Muscle of back (tissue), 3 donors: ENCODE measurements at regions not wholly inside any gene's neighbourhood (a gene's known extent, or its start where the extent isn't known, plus 50 kb on each side); places are given as distances from the start of the nearest gene placed in this dataset.
"Not testable (repeated sequence)": the region's sequence is repeated elsewhere in the genome, so short reads cannot be mapped to it uniquely, and the experiment has no call there.

Experiments used
- DNase-seq, 3 donors: peaks; one replicate each; pipeline versions ENCODE4 v3.0.0 to v3.0.0-alpha.2; 2013

- no peak for DNase-seq
Measured at GRCh38 chr11:116053548-116053919, 549.3 kb upstream of the CADM1 start.

- no peak for DNase-seq
Measured at GRCh38 chr11:116052603-116053547, 548.7 kb upstream of the CADM1 start.

- no peak for DNase-seq
Measured at GRCh38 chr11:116051494-116051893, 547.3 kb upstream of the CADM1 start.

- DNase-seq, result no peak
Measured at GRCh38 chr11:116049383-116049782, 545.2 kb upstream of the CADM1 start.

GRCh38 chr11:116046127-116046526, 541.9 kb upstream of the CADM1 start:
- DNase-seq, result no peak

GRCh38 chr11:116044941-116045340, 540.7 kb upstream of the CADM1 start:
- DNase-seq, result no peak

GRCh38 chr11:116044520-116044919, 540.3 kb upstream of the CADM1 start:
- DNase-seq, result no peak

- DNase-seq, result no peak
Measured at GRCh38 chr11:116043857-116044256, 539.6 kb upstream of the CADM1 start.

- DNase-seq, result not testable (repeated sequence)
Measured at GRCh38 chr11:116043059-116043458, 538.8 kb upstream of the CADM1 start.

GRCh38 chr11:116042146-116042545, 537.9 kb upstream of the CADM1 start:
- no peak for DNase-seq

- DNase-seq, result no peak
Measured at GRCh38 chr11:116037861-116038260, 533.6 kb upstream of the CADM1 start.

GRCh38 chr11:116035977-116036376, 531.8 kb upstream of the CADM1 start:
- peak; percentile 8 to 26 (median 8) for DNase-seq

GRCh38 chr11:116033931-116034553, 529.8 kb upstream of the CADM1 start:
- DNase-seq, result no peak

GRCh38 chr11:116030697-116031331, 526.6 kb upstream of the CADM1 start:
- DNase-seq, result no peak

- not testable (repeated sequence) for DNase-seq
Measured at GRCh38 chr11:116028506-116028905, 524.3 kb upstream of the CADM1 start.

- DNase-seq, result no peak
Measured at GRCh38 chr11:115999437-115999836, 495.2 kb upstream of the CADM1 start.

- DNase-seq, result no peak
Measured at GRCh38 chr11:115996808-115997188, 492.6 kb upstream of the CADM1 start.

- no peak for DNase-seq
Measured at GRCh38 chr11:115996125-115996807, 492.1 kb upstream of the CADM1 start.

- no peak for DNase-seq
Measured at GRCh38 chr11:115993590-115993989, 489.4 kb upstream of the CADM1 start.

GRCh38 chr11:115990004-115990447, 485.8 kb upstream of the CADM1 start:
- DNase-seq, result no peak

- DNase-seq, result no peak
Measured at GRCh38 chr11:115985896-115986295, 481.7 kb upstream of the CADM1 start.

GRCh38 chr11:115984228-115984627, 480.0 kb upstream of the CADM1 start:
- DNase-seq, result no peak
